BLaER1 treated with 17β-estradiol and CSF1 and Interleukin-3, amounts not matched to agents 10 nM and 100 nM (cell line): ENCODE measurements at regions not wholly inside any gene's neighbourhood (a gene's known extent, or its start where the extent isn't known, plus 50 kb on each side); places are given as distances from the start of the nearest gene placed in this dataset.

Source experiments
- H3K27ac ChIP-seq, 11 experiments: shearing (Covaris generic); formaldehyde crosslinking; 2 replicates each; pipeline ENCODE4 v1.8.1; 2022
- H3K27me3 ChIP-seq, 11 experiments: shearing (Covaris generic); formaldehyde crosslinking; 2 replicates each; pipeline ENCODE4 v1.8.1; 2022
- H3K36me3 ChIP-seq, 11 experiments: shearing (Covaris generic); formaldehyde crosslinking; 2 replicates each; pipeline ENCODE4 v1.8.1; 2022
- H3K4me1 ChIP-seq, 10 experiments: shearing (Covaris generic); formaldehyde crosslinking; 2 replicates each; pipeline ENCODE4 v1.8.1; 2022
- H3K4me2 ChIP-seq, 11 experiments: shearing (Covaris generic); formaldehyde crosslinking; 2 replicates each; pipeline ENCODE4 v1.8.1; 2022
- H3K4me3 ChIP-seq, 10 experiments: shearing (Covaris generic); formaldehyde crosslinking; 2 replicates each; pipeline ENCODE4 v1.8.1; 2022
- H3K9ac ChIP-seq, 11 experiments: shearing (Covaris generic); formaldehyde crosslinking; 2 replicates each; pipeline ENCODE4 v1.8.1; 2022
- H3K9me3 ChIP-seq, 11 experiments: shearing (Covaris generic); formaldehyde crosslinking; replicated peaks in 1 of 11; 2 replicates each; pipeline ENCODE4 v1.8.1; 2022
- H4K20me1 ChIP-seq, 11 experiments: shearing (Covaris generic); formaldehyde crosslinking; 2 replicates each; pipeline ENCODE4 v1.8.1; 2022
- Cebpa-rat ChIP-seq, 11 experiments: shearing (Covaris generic); IDR thresholded peaks; 2 replicates each; pipeline ENCODE4 v1.8.1; 2022

DNA sequence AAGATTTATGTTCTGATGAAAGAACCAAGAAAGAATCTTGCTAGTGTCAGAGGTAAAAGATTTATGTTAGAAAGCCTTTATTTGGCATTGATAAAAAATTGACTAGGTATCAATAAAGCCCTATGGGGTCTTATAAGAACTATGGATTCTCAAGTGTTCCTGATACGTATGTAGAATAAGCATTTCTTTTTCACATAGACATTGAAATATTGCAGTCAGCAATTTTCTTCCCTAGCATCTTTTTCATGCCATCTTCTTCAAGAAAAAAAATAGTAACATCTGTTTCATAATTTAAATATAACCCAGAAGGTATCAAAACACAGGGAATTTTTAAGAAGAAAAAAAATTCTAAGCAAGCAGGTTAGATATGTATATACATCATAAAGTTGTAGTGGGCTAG is 230.6 kb downstream of the CENPW start:
- Histone ChIP-seq H3K27me3 (no peaks in the 10 kb centered on the region), H3K4me3 (no peak overlapping the region), H3K27ac (no peak overlapping the region), H3K4me2 (no peak overlapping the region), H3K9me3 (no peaks in the 10 kb centered on the region), H4K20me1 (no peaks in the 10 kb centered on the region), H3K9ac (no peak overlapping the region), H3K36me3 (no peaks in the 10 kb centered on the region), H3K4me1 (peaks cover 0 to 10% (median 0%) of the 10 kb centered on the region in 10 experiments; a peak in 1 of 20 replicates)
- TF ChIP-seq Cebpa-rat (IDR thresholded peaks at IDR 0.05), result no peak

DNA sequence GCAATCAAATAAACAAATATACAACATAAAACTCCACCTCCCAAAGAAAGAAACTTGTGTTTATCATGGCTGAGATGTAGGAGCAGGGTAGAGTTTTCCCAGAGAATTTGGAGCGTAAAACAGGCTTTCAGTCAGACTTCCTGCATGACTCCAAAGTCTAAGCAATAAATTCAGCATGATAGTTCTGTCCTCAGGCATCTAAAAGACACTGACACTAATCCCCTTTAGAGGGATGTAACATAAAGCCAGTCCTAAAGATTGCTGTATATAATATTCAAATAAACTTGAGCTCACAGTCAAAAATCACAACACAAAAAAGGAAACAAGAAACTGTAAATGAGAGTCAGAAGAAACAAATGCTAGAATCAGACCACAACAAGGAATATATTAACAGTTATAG is 234.4 kb downstream of the CENPW start:
- Histone ChIP-seq H3K9ac (no peak overlapping the region), H3K9me3 (no peaks in the 10 kb centered on the region), H3K27ac (no peak overlapping the region), H3K27me3 (no peaks in the 10 kb centered on the region), H4K20me1 (no peaks in the 10 kb centered on the region), H3K4me3 (no peak overlapping the region), H3K36me3 (no peaks in the 10 kb centered on the region), H3K4me2 (no peak overlapping the region), H3K4me1 (peaks cover 0 to 10% (median 0%) of the 10 kb centered on the region in 10 experiments; a peak in 1 of 20 replicates)
- no peak for TF ChIP-seq Cebpa-rat (IDR thresholded peaks at IDR 0.05)

DNA sequence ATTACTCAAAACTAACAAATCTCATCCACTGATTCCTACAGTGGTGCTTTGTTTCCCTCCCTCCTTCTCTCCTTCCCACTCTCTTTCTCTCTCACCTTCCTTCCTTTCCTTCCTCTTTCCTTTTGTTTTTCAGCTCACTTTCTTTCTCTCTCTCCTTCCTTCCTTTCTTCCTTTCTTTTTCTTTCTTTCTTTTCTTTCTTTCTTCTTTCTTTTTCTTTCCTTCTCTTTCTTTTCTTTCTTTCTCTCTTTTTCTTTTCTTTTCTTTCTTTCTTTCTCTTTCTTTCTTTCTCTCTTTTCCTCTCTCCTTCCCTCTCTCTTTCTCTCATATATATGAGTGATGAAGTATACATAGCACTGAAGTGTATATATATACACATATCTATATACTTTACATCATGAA is 241.4 kb downstream of the CENPW start:
- no peaks in the 10 kb centered on the region for H3K36me3 ChIP-seq
- H3K27me3 ChIP-seq, result no peaks in the 10 kb centered on the region
- TF ChIP-seq Cebpa-rat (IDR thresholded peaks at IDR 0.05), result no peak
- H3K27ac ChIP-seq, result no peak overlapping the region
- H3K4me2 ChIP-seq, result no peak overlapping the region
- H3K9me3 ChIP-seq, result no peaks in the 10 kb centered on the region
- no peaks in the 10 kb centered on the region for H4K20me1 ChIP-seq
- H3K4me3 ChIP-seq, result no peak overlapping the region
- H3K9ac ChIP-seq, result no peak overlapping the region
- no peaks in the 10 kb centered on the region for H3K4me1 ChIP-seq

DNA sequence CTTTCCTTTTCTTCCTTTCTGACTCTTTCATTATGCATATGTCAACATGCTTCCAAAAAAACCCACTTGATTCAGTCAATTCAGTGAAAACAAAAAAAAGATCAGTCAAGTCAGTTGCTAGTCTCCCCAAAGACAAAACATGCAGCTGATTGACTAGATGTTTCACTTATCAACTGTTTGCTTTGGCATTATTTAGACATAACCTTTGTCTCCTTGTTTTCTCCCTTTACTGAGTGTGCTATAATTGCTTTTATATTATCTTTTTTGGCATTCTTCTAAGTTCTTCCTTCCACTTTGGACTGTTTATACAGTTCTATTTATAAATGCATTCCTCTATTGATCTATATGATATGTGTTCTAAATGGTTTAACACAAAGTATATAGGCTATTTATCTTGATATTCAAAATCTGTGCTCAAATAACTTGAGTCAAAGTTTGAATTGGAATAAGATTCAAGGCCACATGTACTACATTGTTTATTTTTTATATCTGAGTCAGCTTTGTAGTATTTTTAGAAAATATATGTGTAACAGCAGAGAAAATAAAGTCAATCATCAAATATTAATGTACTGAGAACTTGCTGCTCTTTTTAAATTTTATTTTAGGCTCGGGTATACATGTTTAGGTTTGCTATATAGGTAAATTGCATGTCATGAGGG is 260.5 kb downstream of the CENPW start:
- Histone ChIP-seq H3K27me3 (no peaks in the 10 kb centered on the region), H3K27ac (no peak overlapping the region), H4K20me1 (no peaks in the 10 kb centered on the region; a peak in 1 of 22 replicates), H3K9me3 (no peaks in the 10 kb centered on the region), H3K9ac (no peak overlapping the region), H3K4me1 (no peaks in the 10 kb centered on the region), H3K4me3 (no peak overlapping the region), H3K4me2 (no peak overlapping the region), H3K36me3 (no peaks in the 10 kb centered on the region)
- no peak for TF ChIP-seq Cebpa-rat (IDR thresholded peaks at IDR 0.05)

DNA sequence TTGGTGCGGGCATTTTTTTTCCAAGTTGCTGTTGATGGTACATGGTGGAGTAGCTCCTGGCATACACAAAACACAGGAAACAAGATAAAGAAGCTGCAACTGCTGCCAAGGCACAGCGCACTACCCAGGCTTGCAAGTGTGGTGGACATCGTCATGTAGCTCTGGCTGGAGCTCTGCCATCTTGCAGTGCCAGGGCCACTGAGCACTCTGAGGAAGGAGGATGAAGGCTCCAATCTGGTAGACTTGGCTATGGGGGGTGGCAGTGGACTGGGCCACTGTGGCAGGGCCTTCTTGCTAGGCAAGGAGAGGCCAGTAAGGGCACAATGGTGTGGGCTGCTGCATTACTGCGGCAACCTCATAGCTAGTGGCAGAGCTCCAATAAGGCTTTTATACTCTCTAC is 263.5 kb downstream of the CENPW start:
- H3K9me3 ChIP-seq, result no peaks in the 10 kb centered on the region
- H4K20me1 ChIP-seq, result no peaks in the 10 kb centered on the region; a peak in 1 of 22 replicates
- no peak for TF ChIP-seq Cebpa-rat (IDR thresholded peaks at IDR 0.05)
- no peaks in the 10 kb centered on the region for H3K4me1 ChIP-seq
- H3K9ac ChIP-seq, result no peak overlapping the region
- H3K4me2 ChIP-seq, result no peak overlapping the region
- H3K4me3 ChIP-seq, result no peak overlapping the region
- H3K36me3 ChIP-seq, result no peaks in the 10 kb centered on the region
- H3K27me3 ChIP-seq, result no peaks in the 10 kb centered on the region
- no peak overlapping the region for H3K27ac ChIP-seq

DNA sequence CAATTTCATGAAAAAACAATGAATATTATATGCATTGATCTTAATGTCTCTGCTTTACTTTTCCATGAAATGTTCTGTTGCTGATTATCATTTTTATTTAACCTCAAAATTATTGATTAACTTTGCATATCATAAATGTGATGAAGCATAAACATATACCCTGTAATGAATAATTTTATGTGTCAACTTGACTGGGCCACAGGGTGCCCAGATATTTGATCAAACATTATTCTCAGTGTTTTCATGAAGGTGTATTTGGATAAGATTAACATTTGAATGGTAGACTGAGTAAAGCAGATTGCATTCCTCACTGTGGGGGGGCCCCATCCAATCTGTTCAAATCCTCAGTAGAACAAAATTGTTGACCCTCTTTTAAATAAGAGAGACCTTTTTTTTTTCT is 265.2 kb downstream of the CENPW start:
- Histone ChIP-seq H3K36me3 (no peaks in the 10 kb centered on the region), H4K20me1 (no peaks in the 10 kb centered on the region; a peak in 1 of 22 replicates), H3K4me1 (no peaks in the 10 kb centered on the region), H3K27me3 (no peaks in the 10 kb centered on the region), H3K4me2 (no peak overlapping the region), H3K27ac (no peak overlapping the region), H3K4me3 (no peak overlapping the region), H3K9ac (no peak overlapping the region), H3K9me3 (no peaks in the 10 kb centered on the region)
- no peak for TF ChIP-seq Cebpa-rat (IDR thresholded peaks at IDR 0.05)

DNA sequence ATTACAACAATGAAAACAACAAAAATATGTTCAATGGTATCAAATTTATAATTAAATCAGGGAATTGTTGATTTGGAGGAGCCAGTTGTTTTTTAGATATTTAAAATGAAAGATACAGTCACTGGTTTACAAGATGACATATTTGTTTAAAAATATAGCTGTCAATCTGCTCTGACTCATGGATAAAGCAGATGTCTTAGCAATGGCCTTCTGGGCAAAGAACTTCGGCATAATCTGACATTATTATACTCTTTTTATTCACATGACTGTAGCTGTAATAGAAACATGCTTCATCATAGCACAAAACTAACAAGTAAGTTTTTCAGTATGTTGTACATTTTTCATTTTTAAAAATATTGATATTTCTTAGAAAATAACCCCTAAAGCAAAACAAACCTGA is 267.4 kb downstream of the CENPW start:
- Histone ChIP-seq H3K9me3 (no peaks in the 10 kb centered on the region; a peak in 1 of 22 replicates), H3K9ac (no peak overlapping the region), H3K36me3 (no peaks in the 10 kb centered on the region), H3K27me3 (no peaks in the 10 kb centered on the region), H3K27ac (no peak overlapping the region), H3K4me2 (no peak overlapping the region), H3K4me1 (no peaks in the 10 kb centered on the region), H3K4me3 (no peak overlapping the region), H4K20me1 (no peaks in the 10 kb centered on the region; a peak in 1 of 22 replicates)
- no peak for TF ChIP-seq Cebpa-rat (IDR thresholded peaks at IDR 0.05)

DNA sequence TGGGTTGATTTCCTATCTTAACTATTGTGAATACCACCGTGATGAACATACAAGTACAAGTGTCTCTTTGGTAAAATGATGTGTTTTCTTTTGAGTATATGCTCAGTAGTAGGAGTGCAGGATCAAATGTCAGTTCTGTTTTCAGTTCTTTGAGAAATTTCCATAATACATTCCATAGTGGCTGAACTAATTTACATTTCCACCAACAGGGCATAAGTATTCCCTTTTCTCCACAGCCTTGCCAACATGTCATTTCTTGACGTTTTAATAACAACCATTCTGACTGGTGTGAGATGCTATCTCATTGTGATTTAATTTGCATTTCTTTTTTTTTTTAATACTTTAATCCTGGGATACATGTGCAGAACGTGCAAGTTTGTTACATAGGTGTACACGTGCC is 268.8 kb downstream of the CENPW start:
- no peak for TF ChIP-seq Cebpa-rat (IDR thresholded peaks at IDR 0.05)
- H3K9ac ChIP-seq, result no peak overlapping the region
- no peaks in the 10 kb centered on the region for H3K27me3 ChIP-seq
- H4K20me1 ChIP-seq, result no peaks in the 10 kb centered on the region; a peak in 1 of 22 replicates
- no peaks in the 10 kb centered on the region for H3K4me1 ChIP-seq
- H3K4me2 ChIP-seq, result no peak overlapping the region
- no peaks in the 10 kb centered on the region; a peak in 1 of 22 replicates for H3K9me3 ChIP-seq
- no peak overlapping the region for H3K27ac ChIP-seq
- H3K36me3 ChIP-seq, result no peaks in the 10 kb centered on the region
- no peak overlapping the region for H3K4me3 ChIP-seq

DNA sequence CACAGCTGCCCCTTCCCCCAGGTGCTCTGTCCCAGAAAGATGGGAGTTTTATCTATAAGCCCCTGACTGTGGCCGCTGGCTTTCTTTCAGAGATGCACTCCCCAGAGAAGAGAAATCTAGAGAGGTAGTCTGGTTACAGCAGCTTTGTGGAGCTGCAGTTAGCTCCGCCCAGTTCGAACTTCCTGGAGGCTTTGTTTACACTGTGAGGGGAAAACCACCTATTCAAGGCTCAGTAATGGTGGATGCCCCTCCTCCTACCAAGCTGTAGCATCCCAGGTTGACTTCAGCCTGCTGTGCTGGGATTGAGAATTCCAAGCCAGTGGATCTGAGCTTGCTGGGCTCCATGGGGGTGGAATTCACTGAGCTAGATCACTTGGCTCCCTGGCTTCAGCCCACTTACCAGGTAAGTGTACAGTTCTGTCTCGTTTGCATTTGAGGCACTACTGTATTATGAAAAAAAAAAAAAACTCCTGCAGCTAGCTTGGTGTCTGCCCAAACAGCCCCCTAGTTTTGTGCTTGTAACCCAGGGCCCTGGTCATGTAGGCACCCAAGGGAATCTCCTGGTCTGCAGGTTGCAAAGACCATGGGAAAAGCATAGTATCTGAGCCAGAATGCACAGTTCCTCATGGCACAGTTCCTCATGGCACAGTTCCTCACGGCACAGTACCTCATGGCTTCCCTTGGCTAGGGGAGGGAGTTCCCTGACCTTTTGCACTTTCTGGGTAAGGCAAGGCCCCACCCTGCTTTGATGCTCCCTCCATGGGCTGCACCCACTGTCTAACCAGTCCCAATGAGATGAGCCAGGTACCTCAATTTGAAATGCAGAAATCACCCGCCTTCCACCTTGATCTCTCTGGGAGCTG is 275.0 kb downstream of the CENPW start:
- H3K9ac ChIP-seq, result no peak overlapping the region
- no peaks in the 10 kb centered on the region for H3K36me3 ChIP-seq
- H3K27me3 ChIP-seq, result no peaks in the 10 kb centered on the region
- no peak for TF ChIP-seq Cebpa-rat (IDR thresholded peaks at IDR 0.05)
- H3K4me3 ChIP-seq, result no peak overlapping the region
- peaks cover 0 to 5% (median 0%) of the 10 kb centered on the region in 10 experiments; a peak in 1 of 20 replicates for H3K4me1 ChIP-seq
- no peaks in the 10 kb centered on the region for H4K20me1 ChIP-seq
- H3K4me2 ChIP-seq, result peak overlapping the region in 2 of 11 experiments; percentile 13 to 24; a peak in 2 of 22 replicates
- H3K27ac ChIP-seq, result no peak overlapping the region
- no peaks in the 10 kb centered on the region; a peak in 1 of 22 replicates for H3K9me3 ChIP-seq
